ENCODE measurements at regions not wholly inside any gene's neighbourhood (a gene's known extent, or its start where the extent isn't known, plus 50 kb on each side); places are given as distances from the start of the nearest gene placed in this dataset.

DNA sequence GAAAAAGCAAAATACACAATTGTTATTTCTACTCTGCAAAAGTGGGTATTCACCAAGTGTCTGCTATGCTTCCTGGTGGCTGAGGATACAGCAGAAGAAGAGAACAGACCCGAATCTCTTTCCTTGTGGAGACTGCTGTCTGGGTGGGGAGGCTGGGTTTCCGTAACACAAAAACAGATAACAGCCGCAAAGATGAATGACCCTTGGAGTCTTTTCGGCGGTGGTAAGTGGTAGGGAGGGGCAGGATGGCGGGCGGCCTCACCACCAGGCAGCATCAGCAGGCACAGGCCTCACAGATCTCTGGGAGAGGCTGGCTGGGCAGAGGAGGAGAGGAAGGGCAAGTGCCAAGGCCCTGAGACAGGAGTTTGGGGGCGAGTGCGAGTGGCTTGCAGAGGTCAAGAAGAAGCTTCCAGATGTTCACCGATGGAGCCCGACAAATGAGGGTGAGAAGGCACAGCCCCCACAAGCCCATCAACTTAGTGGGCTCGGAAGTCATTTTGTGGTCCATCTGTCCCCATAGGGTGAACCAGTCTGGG lies 164.2 kb downstream of the RHOU start:
- no peak for FAIRE-seq

DNA sequence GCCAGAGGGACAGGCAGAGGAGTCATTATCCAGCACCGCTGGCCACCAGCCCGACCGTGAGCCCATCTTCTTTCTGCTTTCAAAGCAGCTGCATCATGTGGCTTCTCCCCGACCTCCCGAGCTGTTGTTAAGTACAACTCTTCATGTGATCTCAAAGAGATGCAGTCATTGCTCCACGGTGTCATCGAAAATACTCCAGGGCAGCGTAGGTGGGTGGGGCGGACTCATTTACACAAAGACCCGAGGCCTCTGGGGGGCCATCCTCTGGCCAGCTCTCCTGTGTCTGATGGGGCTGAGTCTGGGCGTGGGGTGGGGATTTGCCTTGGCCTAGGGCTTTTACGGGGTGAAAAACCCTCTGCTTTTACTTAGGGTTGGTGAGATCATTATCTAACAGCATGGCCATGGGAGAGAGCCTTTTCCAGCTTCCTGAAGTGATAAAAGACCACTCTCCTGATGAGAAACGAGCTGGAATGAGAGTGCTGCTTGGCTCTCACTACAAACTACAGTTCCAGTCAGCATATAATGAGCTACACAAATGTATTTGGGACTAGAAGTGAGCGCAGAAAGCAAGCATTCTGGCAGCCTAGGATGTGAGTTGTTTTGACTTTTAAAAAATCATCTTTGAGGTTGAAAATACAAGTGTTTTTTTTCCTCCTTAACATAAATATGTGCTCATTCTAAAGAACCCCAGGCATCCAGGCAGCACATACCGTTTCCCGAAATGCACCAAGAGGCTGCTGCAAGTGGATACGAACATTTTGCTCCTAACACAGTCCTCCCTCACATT lies 165.0 kb downstream of the RHOU start:
- no peak for FAIRE-seq

DNA sequence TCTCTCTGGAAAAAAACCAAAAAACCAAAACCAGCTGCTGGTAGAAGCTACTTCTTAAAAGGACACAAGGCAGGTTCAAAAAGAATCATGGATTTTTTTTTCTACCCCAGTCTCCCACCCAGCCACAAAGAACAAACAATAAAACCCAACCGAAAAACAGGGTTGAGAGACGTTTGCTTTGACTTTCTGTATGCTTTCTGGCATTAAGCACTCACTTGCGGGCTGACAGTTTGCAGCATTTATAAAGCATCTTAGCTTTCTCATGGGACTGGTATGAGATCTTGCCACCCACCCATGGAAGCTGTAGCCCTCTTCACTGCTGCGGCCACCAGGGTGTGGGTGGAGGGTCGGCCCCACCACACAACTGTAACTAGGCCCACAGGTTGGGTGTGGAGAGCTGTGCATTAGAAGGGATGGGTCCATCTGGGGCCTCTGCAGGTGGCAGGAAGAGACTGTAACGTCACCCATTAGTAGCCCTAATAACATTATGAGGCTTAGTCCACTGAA lies 165.7 kb downstream of the RHOU start:
- no peak for FAIRE-seq

DNA sequence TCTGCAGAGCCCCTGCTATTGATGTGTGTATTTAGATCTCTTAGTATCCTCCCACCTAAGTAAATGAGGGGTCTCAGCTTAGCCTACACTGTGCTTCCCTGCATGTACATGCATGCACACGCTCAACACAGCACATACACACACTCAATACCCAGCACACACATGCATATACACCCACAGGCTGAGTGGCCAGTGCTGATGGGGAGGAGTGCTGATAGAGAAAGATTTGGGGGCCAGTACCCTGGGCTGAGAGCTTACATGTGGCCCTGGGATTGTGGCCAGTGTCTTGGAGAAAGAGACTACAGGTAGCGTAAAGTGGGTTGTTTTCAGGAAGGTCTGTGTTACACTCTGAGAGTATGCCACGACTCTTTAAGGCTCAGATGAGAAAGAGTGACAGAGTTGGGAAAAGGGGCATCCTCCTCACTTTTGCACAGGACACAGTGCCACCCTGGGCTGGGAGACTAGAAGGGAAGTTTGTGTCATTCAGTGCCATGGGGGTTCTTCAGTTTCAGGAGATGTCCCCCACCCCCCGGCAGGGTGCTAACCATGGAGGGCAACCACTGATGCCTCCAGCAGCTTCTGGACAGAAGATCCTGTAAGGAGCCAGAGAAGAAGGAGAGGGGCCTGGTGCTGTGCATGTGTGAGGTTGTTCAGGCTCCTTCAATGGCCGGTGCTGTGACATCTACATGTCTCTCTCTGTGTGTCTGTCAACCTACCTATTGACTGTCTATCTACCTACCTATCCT lies 166.8 kb downstream of the RHOU start:
- FAIRE-seq: no peak

DNA sequence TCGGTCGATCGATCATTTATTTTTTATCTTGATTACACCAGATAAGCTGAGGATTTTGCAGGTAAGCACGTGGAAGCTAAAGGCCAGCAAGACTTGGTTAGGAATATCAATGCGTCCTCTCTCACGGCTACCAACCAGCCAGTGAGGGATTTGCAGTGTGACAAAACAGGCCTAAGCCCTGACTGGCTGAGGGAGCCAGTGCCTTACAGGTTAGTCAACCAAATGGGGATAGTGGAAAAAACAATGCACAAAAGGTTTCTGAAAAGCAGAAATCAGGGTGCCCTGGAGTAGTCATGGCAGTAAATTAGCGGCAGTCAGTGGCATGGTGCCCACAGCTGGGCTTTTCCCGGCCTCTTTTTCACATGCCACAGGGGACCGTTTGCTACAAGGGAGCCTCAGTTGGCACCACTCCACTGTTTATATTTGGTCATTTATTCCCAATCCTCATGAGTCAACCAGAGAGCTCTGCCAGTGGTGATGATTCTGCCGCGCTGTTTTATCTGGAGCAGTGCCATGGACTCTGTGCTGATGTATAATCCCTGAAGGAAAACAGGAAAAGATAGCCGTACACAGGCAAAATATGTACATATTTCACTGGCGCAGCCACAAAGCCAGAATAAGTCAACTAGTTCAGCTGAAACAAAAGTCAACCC lies 167.6 kb downstream of the RHOU start:
- no peak for FAIRE-seq

DNA sequence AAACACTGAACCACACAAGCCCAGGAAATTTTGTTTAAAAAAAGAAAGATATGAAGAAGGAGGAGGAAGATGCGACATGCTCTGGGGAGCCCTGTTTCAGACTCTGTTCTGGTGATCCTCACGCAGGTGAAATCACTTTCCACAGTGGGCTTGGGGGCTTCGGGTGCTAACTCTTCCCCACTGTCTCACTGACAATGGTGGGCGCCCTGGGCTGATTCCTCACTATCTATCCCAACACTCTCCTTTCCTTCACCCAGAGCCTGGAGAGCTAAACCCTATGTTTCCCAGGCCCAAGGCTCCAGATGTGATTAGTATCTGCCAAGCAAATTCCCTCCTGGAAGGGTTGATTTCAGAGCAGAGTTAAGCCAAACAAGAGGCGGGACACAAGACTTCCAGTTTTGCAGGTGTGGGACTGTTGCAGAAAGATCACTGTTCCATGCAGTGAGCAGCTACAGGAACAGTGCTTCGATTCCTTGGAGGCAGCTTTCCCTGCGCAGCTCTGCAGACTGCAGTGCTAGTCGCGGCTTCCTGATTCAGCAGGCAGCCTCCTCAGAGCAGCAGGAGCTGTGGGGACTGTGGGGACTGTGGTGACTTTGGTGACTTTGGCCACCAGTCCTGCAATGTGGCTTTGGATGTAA lies 168.3 kb downstream of the RHOU start:
- FAIRE-seq: no peak

DNA sequence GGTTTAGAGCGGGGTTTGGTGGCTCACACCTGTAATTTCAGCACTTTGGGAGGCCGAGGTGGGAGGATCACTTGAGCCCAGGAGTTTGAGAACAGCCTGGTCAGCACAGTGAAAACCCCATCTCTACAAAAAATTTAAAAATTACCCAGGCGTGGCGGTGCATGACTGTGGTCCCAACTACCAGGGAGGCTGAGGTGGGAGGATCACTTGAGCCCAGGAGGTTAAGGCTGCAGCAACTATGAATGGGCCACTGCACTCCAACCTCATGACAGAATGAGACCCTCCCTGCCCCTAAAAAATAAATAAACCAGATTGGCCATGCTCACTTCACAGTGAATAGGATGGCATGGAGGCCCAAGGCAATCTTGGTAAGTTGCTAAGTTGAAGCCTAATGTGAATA lies 168.9 kb downstream of the RHOU start:
- no peak for FAIRE-seq

DNA sequence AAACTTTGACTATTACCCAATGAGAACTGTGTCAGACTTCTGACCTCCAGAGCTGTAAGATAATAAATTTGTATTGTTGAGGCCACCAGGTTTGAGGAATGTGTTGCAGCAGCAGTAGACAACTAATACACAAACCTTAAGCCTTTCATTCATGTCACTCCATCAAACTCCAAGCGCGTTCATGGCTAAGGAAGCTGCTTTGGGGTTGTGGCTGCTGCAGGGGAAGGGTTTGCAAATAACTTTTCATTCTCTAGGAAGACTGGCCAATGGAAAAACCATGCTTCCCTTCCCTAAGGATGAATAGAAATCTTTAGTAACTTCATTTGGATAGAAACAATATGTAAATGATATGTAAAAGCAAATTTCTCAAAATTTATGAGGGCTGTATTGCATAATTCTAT lies 170.4 kb downstream of the RHOU start:
- FAIRE-seq: no peak

DNA sequence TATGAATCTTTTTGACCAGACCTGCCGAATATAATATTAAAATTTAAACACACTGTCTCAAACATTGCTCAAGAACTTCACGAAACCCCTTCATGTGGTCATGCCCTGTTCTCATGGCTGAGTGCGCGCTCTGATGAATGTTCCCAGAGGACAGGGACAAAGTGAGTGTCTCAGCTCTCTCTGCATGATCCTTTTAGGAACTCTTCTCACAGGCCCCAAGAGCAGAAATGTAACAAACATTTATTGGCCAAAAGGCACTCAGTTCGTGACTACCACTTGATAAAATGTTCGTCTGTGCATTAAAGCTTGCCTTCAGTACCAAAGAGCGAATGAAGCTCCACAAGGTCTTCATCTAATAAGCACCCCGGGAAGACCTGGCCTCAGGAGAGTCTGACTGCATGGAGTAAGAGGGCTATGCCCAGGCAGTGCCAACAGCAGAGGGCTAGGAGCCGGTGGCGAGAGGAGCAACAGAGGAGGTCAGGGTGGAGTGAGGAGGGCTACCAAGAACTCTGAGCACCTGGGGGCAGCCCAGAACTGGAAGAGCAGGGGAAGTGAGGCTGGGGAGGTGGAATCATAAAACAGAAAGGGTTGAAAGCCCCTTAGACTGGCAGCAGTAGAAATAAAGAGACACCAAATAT lies 171.1 kb downstream of the RHOU start:
- FAIRE-seq: no peak

DNA sequence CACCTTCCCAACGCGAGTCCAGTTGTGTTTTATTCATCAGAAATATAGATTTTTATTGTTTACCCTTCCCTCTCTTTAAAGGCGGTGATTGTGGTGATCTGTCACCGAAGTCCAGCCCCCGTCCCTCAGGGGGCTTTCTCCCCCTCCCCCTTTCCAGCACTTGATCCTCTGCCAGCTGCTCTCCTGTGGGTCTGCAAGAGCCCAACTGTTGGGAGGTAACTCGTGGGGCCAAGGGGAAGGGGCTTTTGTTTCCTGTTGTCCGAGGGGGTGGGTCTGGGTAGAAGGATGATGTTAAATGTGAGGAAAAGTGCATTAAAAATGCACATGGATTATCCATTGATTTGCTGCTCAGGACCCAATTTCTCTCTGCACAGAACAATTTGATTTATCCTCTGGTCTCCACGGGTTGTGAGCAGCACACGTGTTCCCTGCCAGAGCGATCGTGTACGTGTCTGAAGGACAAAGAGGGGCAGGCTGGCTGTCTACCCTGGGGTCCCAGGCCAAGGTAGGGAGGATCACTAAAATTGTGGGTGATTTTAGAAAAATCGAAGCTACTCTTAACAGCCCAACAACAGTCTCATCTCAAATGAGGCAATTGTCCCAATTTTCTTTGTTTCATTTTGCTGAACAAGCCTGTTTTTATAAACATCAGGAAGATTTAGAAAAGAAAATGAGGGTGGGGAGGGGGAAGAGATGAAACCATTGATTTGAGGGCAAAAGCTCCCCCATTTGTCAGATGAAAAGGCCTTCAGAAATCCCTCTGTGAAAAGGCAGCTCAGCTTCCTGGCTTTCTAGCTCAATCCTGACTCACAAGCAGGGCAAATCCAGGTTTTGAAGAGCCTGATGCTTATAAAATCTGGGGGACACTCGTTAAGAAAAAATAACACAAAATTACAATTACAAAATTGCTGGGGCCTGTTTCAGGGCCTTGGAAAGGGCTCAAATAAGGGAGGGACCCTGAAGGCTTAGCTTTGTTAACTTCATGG lies 176.2 kb downstream of the RHOU start:
- FAIRE-seq: no peak

DNA sequence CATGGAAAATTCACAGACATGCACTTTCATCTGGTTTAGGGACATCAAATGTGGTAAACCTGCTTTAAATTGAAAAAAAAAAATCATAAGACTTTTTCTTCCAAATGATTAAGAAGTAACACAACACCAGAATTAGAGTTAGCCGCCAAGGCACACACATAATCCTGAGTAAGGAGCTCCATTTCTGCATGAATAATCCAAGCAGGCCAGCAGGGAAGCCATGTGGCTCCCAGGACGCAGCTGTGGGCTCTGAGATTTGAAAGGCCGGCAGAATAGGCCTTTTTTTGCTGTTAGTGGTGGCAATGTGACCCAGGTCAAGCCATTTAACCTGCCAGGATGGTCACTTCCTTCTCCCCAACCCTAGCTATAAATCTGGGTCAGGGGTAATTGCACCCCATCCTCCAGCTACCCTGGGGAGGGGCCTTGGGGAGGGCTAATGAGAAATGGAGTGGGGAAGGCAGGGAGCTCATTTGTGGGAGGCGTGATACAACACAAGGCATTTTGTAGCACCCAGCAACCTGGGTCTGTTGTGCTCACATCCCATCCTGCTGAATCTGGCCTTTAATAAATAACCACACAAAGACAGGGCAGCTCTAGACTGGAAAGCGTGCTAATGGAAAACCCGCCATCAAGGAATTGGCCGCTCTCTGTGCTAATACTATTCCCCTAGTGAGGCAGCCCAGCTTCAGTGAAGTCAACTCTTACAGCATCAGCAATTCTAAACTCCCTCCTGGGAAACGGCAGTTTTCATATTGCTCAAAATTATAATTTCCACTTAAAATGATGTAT lies 178.5 kb downstream of the RHOU start:
- no peak for FAIRE-seq

DNA sequence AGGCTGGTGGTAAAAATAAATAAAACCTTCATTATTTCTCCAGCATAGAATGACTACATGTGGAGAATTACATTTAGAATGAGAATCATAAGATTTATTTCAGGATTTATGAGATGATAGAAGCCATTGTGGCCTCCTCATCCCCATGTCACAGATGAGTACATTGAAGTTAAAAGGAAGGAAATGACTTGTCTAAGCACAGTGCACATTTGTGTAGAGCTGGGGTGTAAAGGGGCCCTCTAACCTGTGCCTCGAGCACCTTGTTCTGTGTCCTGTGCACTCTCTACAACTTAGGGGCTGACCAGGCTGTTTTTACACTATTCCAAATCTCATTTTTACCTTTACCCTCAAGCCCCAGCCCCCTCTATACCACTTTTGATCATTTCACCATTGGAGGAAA lies 179.4 kb downstream of the RHOU start:
- FAIRE-seq: no peak

DNA sequence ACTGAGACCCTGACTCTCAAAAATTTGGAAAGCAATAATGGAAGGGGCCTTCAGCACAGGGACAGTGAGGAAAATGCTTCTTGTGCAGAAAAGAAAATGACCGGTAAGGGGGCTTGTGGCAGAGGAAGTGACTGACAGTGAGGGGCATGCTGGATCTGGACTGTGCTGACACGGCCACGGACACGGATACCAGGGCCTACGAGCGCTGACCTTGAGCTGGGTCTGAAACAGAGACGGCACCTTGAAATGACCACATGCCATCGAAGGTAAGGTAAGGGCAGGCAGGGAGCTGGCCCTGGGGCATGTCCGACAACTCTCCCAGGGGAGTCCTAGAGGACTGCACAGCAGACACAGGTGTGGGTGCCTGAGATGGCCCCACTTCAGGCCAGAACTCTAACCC lies 182.1 kb downstream of the RHOU start:
- FAIRE-seq: no peak

DNA sequence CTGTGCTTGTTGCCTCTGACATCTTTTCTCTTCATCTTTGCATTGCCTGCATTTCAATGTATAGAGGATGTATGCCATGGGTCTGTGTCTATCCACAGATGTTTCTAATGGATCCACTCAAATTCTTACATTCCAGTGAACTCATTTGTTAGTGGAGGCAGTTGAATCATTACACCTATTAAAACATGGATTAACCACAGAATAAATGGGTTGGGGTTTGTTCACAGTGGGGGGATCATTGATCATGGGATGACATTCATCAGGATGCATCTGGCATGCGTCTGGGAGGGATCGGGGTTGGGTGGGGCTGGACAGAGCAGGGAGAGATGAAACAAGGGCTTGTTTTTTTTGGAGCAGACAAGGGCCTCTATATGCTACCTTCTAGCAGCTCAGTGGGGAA lies 182.5 kb downstream of the RHOU start:
- no peak for FAIRE-seq

DNA sequence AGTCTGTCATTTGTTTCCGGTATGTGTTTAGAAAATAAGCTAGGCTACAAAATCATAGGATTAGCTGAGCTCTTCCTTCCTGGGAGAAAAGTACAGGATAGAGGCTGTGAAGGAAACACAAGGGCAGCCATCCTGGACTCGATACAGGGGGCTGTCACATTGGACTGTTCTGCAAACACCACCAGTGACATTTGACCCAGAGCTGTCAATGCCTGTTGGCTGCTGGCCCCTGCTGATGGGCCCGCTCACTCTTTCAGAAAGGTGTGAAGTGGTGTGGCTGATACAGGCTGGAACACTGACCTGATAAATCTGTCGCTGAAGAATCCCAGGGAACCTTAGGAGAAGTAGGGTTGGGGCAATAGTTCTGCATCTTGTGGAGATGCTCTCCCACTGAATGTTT lies 183.1 kb downstream of the RHOU start:
- FAIRE-seq: no peak

DNA sequence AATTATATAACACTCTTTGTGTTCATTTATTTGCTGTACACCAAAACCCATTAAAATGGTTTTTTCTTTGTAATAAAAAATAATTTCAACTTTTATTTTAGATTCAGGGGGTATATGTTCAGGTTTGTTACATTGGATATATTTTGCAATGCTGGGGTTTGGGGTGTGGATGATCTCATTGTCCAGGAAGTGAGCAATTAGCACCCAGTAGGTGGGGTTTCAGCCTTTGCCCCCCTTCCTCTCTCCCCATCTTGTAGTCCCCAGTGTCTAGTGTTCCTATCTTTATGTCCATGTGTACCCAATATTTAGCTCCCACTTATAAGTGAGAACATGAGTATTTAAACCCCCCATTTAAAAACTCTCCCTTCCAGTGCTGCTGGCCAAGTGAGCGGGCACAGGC lies 184.6 kb downstream of the RHOU start:
- FAIRE-seq: no peak

DNA sequence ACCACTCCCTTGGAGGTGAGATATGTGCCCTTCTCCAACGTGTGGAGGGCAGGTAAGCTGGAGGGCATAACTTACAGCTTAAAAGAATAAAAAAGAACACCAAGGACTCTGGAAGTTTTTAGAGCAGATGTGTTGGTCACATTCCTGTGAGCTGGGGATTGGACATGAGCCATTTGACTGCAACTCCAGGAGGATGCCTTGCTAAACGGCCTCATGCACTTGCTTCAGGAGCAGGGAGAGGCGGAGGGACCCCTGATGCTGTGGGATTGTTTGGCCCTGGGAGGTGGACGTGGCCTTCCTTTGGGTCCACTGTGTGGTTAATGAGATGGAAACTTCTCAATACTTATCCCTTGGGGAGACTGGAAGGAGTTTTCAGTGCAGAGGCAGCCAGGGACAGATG lies 185.6 kb downstream of the RHOU start:
- FAIRE-seq: no peak

DNA sequence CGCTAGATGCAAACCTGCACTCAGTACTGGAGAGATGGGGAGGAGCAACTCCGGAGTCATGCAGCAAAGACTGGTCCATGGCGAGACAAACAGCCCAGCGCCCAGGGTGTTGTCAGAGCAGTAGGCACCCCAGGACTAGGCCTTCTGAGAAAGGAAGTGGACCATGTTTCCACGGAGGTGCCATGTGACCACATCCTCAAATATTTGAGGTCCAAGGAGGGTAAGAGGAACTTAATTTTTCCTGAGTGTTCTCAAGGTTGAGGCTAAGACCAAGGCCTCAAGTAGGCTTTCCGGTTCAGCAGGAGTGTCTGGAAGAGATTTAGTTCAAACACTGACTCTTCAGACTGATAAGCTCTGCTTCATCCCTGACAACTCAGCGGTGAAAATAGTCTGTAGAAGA lies 186.2 kb downstream of the RHOU start:
- FAIRE-seq: no peak

DNA sequence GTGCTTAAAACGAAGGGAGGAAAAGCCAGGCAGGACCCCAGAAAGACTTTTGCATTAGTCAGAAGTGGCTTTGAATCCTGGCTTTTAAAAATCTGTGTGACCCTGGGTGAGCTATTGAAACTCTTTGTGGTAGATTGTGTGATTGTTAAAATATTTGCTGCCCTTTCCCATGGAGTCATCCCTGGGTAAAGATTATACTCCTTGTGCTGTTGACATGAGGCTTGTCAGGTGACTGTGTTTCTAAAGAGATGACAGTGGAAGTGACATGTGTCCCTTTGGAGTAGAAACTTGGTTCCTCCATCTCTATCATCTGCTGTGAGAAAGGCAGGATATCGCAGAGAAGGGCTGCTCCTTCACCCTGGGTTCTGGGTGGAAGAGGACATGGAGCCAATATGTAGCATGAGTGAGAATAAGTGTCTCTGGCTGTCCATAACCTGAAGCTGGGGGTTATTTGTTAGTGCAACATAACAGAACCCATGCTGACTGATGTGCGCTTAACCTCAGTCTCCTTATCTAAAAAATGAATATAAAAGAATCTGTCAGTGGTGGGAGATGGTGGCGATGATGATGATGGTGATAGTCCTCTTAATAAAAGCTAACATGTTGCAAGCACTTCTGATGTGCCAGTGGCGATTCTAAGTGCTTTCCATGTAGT lies 187.6 kb downstream of the RHOU start:
- FAIRE-seq: no peak
